HG03064 (cell line): ENCODE measurements at regions not wholly inside any gene's neighbourhood (a gene's known extent, or its start where the extent isn't known, plus 50 kb on each side); places are given as distances from the start of the nearest gene placed in this dataset.
"Not testable (repeated sequence)": the region's sequence is repeated elsewhere in the genome, so short reads cannot be mapped to it uniquely, and the experiment has no call there.

Experiments used
- ATAC-seq: cut with Tn5 transposase; IDR thresholded peaks from one replicate; pipeline ENCODE4 v1.9.1; 2021; ENCODE audit warnings: low read depth; ENCODE audit not compliant: unreplicated experiment

- no peak for ATAC-seq
Measured at GRCh38 chr13:73548449-73548848, 489.6 kb downstream of the KLF5 start.

- no peak for ATAC-seq
Measured at GRCh38 chr13:73547239-73547638, 488.4 kb downstream of the KLF5 start.

GRCh38 chr13:73544175-73544574, 485.4 kb downstream of the KLF5 start:
- ATAC-seq, result no peak

DNA sequence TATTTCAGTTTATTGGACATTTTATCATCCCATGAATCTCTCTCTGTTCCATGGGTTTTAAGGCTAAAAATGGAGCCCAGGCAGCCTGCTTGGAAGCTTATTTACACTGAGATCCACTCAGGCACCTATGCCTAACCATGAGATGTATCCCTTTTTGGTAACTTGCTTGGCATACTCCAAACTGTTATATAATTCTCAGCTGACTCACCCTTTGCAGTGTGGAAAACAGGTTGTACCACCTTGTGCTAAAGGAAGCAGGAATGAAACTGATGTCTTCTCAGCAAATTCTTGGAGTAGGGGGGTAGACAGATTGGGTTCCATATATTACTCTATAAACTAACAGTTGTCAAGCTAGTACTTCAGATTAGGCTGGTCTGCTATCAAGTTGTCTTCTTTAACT, 483.6 kb downstream of the KLF5 start:
- ATAC-seq, result no peak

GRCh38 chr13:73536865-73537264, 478.1 kb downstream of the KLF5 start:
- ATAC-seq, result no peak

- ATAC-seq, result no peak
Measured at GRCh38 chr13:73535341-73535740, 476.5 kb downstream of the KLF5 start.

DNA sequence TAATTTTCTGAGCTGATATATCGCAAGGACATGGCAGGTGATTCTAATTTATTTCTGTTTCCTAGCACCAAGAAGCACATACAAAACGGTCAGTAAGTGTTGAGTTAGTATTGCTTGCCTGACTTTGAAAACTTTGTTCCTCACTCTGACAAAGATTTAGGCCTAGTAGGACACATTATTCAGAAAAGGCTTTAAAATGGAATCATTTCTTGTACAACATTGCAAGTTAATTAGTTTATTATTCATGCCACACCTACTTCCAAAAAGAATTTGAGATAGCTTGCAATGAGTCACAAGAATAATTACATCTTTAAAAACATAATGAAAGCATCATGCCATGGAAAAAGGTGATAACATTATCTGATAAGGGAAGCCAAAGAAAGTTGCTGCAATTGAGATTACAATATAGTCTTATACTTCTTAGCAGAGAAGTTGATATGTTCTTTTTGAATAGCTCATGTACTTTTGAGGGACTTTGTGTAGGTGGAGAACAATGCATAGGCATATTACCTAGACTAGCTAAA, 474.2 kb downstream of the KLF5 start:
- ATAC-seq, result no peak

- ATAC-seq, result no peak
Measured at GRCh38 chr13:73532582-73532981, 473.8 kb downstream of the KLF5 start.

- ATAC-seq, result no peak
Measured at GRCh38 chr13:73531014-73531413, 472.2 kb downstream of the KLF5 start.

DNA sequence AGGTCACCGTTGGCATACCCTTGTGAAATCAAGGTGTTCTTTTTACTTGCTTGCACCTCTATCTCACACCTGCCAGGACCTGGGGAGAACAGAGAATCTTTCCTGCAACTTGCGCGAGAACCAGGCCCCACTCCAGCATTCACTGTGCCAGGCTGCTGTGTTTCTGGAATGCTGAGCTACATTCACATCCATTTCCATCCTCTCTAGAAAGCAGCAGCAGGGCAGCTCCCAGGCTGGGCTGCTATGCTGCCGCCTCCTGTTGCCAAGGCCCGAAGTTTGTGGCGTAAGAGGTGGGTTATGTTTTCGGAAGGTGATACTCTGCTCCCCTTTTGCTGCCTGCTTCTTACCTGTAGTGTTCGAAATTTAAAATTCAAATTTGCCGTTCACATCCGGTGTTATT, 464.1 kb downstream of the KLF5 start:
- ATAC-seq, result no peak

GRCh38 chr13:73521985-73522524, 463.2 kb downstream of the KLF5 start:
- ATAC-seq, result no peak

DNA sequence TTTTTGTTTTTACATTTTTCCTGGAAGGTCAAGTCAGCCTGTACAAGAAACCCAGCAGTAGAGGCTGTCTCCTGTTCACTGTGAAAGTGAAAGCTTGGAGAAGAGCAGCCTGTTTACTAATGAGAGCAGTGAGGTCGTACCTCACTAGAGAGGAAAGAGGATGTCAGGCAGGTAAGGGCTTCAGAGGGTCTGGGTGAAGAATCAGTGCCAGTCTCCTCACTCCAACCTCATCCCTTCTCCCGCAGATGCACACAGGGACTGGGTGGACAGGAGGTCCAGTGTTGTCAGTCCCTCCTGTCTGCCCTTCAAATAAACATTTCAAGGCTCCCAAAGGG, 462.5 kb downstream of the KLF5 start:
- ATAC-seq, result no peak

- ATAC-seq, result no peak
Measured at GRCh38 chr13:73520566-73521289, 461.9 kb downstream of the KLF5 start.

DNA sequence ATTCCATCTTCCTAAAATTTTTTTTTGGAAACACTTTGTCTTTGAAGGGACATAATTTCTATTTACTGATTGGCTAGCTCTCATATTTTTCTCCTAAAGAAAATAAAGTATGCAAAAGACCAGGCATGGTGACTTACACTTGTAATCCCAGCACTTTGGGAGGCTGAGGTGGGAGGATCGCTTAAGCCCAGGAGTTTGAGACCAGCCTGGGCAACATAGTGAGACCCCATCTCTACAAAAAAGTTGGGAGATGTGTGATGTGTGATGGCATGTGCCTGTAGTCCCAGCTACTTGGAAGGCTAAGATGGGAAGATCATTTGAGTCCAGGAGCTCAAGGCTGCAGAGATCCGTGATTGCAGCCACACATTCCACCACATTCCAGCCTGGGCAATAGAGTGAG, 461.3 kb downstream of the KLF5 start:
- ATAC-seq, result not testable (repeated sequence)

- no peak for ATAC-seq
Measured at GRCh38 chr13:73519396-73520116, 460.8 kb downstream of the KLF5 start.

DNA sequence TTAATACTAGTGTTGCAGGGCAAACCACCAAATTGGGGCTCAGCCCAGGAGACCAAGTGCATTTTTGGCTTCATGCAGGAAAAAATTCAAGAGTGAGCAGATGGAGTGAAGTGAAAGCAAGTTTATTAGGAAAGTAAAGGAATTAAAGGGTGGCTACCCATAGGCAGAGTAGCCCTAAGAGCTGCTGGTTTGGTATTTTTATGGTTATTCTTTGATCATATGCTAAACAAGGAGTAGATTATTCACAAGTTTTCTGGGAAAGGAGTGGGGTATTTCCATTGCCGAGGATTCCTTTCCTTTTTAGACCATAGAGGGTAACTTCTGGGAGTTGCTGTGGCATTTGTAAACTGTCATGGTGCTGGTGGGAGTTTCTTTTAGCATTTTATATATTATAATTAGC, 459.0 kb downstream of the KLF5 start:
- no peak for ATAC-seq

DNA sequence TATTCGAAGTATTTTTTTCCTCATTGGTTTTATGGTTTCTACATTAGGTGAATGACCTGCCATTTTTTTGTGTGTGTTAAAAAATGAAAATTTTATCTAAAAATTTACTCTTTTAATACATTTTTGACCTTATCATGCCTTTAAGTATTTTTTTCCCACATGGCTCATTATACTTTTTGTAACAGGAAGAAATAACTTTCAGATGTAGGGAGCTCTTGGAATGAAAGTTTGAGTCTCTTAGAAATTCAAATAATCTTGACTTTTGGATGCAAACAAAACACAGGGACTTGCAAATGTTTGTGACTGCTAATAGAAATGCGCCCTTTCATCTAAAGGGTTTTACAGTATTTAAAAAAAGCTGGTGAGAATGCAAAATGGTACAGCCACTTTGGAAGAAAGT, 457.9 kb downstream of the KLF5 start:
- ATAC-seq, result no peak

DNA sequence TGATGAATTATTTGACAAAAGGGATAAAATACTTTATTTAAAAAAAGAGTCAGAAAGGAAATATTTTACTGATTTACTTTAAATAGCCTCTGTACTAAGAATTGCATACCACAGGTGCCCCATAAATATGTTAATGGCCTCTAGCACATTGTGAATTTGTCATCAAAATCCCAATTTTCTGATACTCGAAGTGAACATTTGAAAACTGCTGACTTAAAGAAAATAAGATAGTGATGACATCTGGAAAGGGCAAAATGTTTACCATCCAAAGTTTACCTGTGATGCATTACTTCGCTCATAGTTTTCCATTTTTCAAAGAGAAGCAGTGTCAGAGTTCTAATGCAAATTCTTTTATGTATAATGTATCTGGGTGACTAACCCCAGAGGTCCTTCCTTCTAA, 455.4 kb downstream of the KLF5 start:
- no peak for ATAC-seq

DNA sequence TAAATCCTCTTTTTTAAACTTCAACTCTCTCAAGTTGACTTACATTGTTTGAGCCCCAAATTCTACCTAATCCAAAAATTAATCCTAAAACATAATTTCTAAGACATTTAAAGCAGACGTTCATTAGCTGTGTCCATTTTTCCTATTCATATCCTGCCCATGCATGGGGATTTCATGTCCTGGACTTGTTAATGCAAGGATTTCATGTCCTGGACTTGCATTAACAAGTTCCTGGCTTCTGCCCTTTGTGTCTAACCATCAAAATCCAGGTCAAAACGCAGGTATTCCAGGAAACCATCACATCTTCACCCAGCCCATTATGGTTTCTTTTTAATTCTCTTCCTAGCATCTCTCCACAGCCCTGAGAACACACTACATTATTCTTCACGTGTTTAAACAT, 454.9 kb downstream of the KLF5 start:
- ATAC-seq, result no peak

DNA sequence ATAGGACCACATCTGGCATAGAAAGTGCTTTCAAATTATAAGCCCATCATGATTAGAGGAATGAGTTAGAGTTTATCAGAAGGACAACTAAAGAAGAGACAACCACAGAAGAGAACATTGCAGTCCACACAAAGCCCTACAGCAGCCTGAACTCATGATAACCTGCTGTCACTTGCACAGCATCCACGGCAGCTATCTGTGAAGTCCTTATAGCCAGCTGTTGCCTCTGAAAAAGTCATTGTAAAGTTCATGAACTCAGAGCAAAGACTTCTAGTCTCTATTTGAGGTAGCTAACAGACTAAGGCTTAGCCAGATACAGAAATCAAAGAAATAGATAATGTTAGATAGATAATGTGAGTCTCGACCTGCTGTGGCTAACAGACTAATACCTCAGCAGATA, 450.0 kb downstream of the KLF5 start:
- ATAC-seq, result no peak

GRCh38 chr13:73505376-73505890, 446.6 kb downstream of the KLF5 start:
- ATAC-seq, result no peak

DNA sequence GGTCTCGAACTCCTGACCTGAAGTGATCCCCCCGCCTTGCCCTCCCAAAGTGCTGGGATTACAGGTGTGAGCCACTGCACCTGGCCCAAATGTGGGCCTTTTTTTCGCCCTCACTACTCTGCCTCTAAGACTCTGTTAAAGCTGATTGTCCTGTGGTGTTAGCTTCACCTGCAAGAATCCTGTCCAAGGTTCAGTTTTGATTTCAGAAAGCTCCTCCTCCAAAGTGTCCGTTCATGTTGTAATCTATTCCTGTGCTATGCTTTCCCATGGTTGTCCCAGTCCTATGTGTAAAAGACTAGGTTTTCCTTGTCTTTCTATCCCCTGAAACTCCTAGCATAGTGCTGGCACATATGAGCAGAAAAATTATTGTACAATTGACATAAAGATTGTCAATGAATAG, 440.9 kb downstream of the KLF5 start:
- ATAC-seq, result no peak
